Mucosa of descending colon (tissue), 3 donors: ENCODE measurements at regions not wholly inside any gene's neighbourhood (a gene's known extent, or its start where the extent isn't known, plus 50 kb on each side); places are given as distances from the start of the nearest gene placed in this dataset.

Experiments
- ATAC-seq: fragments of 200-7000 bp; cut with Tn5 transposase; one replicate; pipeline ENCODE4 v1.9.1; 2020; ENCODE audit warnings: mild to moderate bottlenecking, moderate library complexity
- DNase-seq, 3 donors: peaks; one replicate each; pipeline ENCODE4 v3.0.0-alpha.2; 2020
- H3K36me3 ChIP-seq: fragments of 200-600 bp; one replicate; pipeline ENCODE4 v1.8.0; 2021; ENCODE audit warnings: low read depth, mild to moderate bottlenecking
- H3K4me1 ChIP-seq: fragments of 200-600 bp; one replicate; pipeline ENCODE4 v1.8.0; 2021; ENCODE audit warnings: low read depth, mild to moderate bottlenecking
- H3K4me3 ChIP-seq: fragments of 200-600 bp; one replicate; pipeline ENCODE4 v1.8.0; 2021; ENCODE audit warnings: mild to moderate bottlenecking
- H3K9me3 ChIP-seq: fragments of 200-600 bp; one replicate; pipeline ENCODE4 v1.8.0; 2021; ENCODE audit warnings: mild to moderate bottlenecking
- CTCF ChIP-seq: fragments of 200-600 bp; IDR thresholded peaks from one replicate; pipeline ENCODE4 v1.8.0; 2022; ENCODE audit warnings: antibody characterized with exemption, mild to moderate bottlenecking
- intact Hi-C, 2 donors: fragments of 100-400 bp; cut with DNase I in 1 of 2; cut with micrococcal nuclease in 1 of 2; formaldehyde crosslinking; loops; one replicate each; pipeline versions ENCODE4 v1.11.0 to v1.11.1; 2022; cut with DNase I, micrococcal nuclease
- donor health status: DM: no; HTN: no; CAD: no; lungs with moderate emphysema.
- donor health status: DM: no; HTN: no; CAD: no.
- donor health status: DM: no; HTN: yes; CAD: no.

DNA sequence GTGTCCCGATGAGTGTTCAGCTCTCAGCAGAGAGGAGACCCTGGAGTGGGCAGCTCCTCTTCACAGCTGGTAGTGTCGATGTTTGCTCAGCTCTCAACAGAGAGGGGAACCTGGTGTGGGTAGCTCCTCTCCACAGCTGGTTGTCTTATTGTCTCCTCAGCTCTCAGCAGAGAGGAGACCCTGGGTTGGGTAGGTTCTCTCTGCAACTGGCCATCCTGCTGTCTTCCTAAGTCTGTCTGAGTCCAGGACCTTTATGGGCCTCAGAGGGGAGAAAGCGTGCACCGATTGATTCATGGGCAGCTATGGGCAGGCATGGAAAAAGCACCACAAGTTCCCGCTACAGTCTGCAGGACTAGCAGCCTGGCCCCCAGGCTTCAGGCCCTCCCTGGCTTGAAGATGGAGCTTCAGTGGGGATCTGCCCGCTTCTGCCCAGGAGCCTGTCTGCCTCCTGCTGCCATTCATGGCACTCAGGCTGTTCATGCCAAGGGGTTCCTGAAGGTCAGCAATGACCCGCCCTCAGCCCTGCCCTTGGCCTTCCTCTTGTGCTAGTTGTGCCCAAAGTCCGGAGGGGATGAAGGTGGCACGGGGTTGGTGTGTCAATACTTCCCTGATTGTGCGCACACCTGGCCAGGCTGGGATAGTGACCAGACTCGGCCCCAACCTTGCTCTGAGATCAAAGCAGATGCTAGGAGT, 224.2 kb downstream of the KCNC2 start:
- no peak overlapping the region for H3K4me3 ChIP-seq
- TF ChIP-seq CTCF: no peak
- no peaks in the 10 kb centered on the region for H3K9me3 ChIP-seq
- no peaks in the 10 kb centered on the region for H3K36me3 ChIP-seq
- ATAC-seq (peak; percentile 19), DNase-seq (no peak)
- intact Hi-C loops: no loop called here
- peaks cover under 1% of the 10 kb centered on the region for H3K4me1 ChIP-seq

DNA sequence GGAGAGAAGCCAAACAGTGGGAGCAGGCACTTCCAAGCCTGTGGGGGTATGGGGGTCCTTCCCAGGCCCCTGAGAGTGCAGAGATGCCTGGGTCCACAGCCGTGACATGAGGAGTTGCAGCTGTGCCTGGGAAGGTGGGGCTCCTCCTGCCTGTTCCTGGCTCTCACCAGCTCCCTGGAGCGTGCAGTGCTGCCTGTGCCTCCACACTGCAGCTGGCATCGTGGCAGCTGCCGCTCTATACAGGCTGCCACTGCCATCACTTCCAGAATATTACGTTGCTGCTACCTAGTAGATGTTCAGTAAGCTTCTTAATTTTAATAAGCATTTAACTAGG, 223.7 kb downstream of the KCNC2 start:
- DNase-seq (peak in 1 of 3 donors; percentile 14), ATAC-seq (peak; percentile 11)
- no peaks in the 10 kb centered on the region for H3K4me1 ChIP-seq
- no peak overlapping the region for H3K4me3 ChIP-seq
- TF ChIP-seq CTCF: no peak
- no peaks in the 10 kb centered on the region for H3K36me3 ChIP-seq
- intact Hi-C loops: no loop called here
- no peaks in the 10 kb centered on the region for H3K9me3 ChIP-seq

DNA sequence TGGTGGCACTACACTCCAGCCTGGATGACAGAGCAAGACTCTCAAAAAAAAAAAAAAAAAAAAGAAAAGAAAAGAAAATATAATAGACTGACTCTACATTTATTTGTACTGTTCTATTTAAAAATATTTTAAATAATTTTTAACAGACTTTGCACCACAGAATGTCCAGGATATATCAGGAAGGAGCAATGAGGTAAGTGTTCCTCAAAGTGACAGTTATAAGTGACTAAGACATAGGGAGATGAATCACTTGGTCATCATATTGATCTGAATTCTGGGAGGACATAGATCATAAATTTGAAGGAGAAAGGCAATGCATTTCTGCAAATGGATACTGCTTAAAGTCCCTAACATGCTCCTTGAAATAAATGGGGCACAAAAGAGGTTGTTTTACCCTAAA, 221.5 kb downstream of the KCNC2 start:
- DNase-seq: no peak
- Histone ChIP-seq H3K4me3 (no peak overlapping the region), H3K9me3 (no peaks in the 10 kb centered on the region), H3K36me3 (no peaks in the 10 kb centered on the region), H3K4me1 (no peaks in the 10 kb centered on the region)
- intact Hi-C loops: no loop called here
- ATAC-seq: no peak
- TF ChIP-seq CTCF: no peak
